AG04450 (cell line): ENCODE measurements at regions not wholly inside any gene's neighbourhood (a gene's known extent, or its start where the extent isn't known, plus 50 kb on each side); places are given as distances from the start of the nearest gene placed in this dataset.

Experiments
- CTCF ChIA-PET: fragments of 300-600, 350-600 bp; formaldehyde crosslinking; extraction: SDS; loops from one replicate; lab custom pipeline; 2022; ENCODE audit warnings: antibody characterized with exemption, inconsistent platforms; lab: Charles Lee
- POLR2A ChIA-PET: fragments of 350-600 bp; formaldehyde crosslinking; extraction: SDS; loops from one replicate; lab custom pipeline; 2021; ENCODE audit warnings: antibody characterized with exemption, inconsistent platforms; lab: Yijun Ruan, JAX
- DNase-seq: peaks from one replicate; pipeline ENCODE4 v3.0.0-alpha.2; 2011; ENCODE audit warnings: low read depth, low spot score
- H3K27ac ChIP-seq: one replicate; pipeline ENCODE4 v1.5.1; 2012; ENCODE audit warnings: low read depth, low read length, control low read depth
- H3K27me3 ChIP-seq: one replicate; pipeline ENCODE4 v1.6.0; 2012; ENCODE audit warnings: low read length; ENCODE audit not compliant: control insufficient read depth, insufficient read depth
- H3K4me3 ChIP-seq: 2 replicates; pipeline ENCODE4 v1.5.1; 2011; ENCODE audit warnings: mild to moderate bottlenecking, low read depth, low read length, control low read depth
- H3K9me3 ChIP-seq: 2 replicates; pipeline ENCODE4 v1.5.1; 2012; ENCODE audit warnings: low read length; ENCODE audit not compliant: control insufficient read depth, insufficient read depth
- TF ChIP-seq, protein P1 (sequence below): IDR thresholded peaks from 2 replicates; pipeline ENCODE4 v1.5.1; 2011; ENCODE audit warnings: low read depth, low read length, control low read depth, inconsistent platforms

DNA sequence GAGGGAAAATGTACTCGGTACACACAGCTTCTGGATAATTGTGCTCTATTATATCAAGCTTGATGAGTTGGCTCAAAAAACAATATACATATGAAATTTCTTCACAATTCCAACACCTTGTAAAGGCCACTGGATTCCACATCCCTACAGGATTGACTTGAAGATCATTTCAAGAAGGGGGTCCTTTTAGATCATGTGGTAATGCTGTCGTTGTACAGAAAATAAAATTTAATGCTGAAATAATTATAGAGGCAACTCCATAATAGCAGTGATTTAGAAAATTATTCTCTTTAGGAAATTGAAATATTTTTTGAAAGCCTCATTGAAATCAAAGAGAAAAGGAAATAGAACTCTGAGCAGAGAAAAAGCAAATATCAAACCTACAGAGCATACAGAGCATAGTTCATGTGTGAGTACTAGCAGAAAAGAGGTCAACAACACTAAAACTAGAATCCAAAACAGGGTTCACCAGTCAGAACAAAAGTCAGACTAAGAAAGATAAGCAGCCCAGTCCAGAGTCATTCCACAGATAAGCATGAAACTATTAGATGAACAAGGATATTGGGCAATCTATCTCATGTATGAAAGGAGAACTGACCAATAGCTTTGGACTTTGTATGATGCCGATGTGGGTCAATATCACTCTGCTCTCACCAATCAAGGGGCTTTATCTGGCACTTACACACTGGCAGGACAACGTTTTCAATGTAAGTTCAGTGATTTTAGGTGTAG lies 79.5 kb upstream of the PALMD start:
- ChIA-PET CTCF (no interaction called here), POLR2A (no interaction called here)
- TF ChIP-seq, protein P1, sequence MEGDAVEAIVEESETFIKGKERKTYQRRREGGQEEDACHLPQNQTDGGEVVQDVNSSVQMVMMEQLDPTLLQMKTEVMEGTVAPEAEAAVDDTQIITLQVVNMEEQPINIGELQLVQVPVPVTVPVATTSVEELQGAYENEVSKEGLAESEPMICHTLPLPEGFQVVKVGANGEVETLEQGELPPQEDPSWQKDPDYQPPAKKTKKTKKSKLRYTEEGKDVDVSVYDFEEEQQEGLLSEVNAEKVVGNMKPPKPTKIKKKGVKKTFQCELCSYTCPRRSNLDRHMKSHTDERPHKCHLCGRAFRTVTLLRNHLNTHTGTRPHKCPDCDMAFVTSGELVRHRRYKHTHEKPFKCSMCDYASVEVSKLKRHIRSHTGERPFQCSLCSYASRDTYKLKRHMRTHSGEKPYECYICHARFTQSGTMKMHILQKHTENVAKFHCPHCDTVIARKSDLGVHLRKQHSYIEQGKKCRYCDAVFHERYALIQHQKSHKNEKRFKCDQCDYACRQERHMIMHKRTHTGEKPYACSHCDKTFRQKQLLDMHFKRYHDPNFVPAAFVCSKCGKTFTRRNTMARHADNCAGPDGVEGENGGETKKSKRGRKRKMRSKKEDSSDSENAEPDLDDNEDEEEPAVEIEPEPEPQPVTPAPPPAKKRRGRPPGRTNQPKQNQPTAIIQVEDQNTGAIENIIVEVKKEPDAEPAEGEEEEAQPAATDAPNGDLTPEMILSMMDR, result no peak
- no peak for DNase-seq
- Histone ChIP-seq H3K27me3 (no peaks in the 10 kb centered on the region), H3K4me3 (no peak overlapping the region), H3K9me3 (no peaks in the 10 kb centered on the region), H3K27ac (no peak overlapping the region)

DNA sequence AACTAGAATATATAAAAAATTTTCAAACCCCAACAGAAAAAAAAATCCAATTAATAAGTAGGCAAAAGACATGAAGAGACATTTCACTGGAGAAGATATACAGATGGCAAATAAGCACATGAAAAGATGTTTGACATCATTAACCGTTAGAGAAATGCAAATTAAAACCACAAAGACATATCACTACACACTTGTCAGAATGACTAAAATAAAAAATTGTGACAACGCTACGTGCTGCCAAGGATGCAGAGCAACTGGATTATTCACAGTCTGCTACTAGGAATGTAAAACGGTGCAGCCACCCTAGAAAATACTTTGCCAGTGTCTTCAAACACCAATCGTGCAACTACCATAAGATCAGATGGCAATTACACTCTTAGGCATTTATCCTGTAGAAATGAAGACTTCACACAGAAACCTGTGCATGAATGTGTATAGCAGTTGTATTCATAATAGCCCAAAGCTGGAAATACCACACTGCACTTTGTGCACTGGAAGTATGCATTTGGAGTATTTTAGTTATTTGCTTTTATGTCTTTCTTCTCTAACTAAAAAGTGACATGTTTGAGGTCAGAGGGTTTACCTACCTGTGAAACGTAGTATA lies 75.3 kb upstream of the PALMD start:
- DNase-seq, result no peak
- TF ChIP-seq, protein P1, result no peak
- H3K9me3 ChIP-seq, result no peaks in the 10 kb centered on the region
- CTCF ChIA-PET, result no interaction called here
- H3K27ac ChIP-seq, result no peak overlapping the region
- H3K27me3 ChIP-seq, result no peaks in the 10 kb centered on the region
- POLR2A ChIA-PET, result no interaction called here
- H3K4me3 ChIP-seq, result no peak overlapping the region

DNA sequence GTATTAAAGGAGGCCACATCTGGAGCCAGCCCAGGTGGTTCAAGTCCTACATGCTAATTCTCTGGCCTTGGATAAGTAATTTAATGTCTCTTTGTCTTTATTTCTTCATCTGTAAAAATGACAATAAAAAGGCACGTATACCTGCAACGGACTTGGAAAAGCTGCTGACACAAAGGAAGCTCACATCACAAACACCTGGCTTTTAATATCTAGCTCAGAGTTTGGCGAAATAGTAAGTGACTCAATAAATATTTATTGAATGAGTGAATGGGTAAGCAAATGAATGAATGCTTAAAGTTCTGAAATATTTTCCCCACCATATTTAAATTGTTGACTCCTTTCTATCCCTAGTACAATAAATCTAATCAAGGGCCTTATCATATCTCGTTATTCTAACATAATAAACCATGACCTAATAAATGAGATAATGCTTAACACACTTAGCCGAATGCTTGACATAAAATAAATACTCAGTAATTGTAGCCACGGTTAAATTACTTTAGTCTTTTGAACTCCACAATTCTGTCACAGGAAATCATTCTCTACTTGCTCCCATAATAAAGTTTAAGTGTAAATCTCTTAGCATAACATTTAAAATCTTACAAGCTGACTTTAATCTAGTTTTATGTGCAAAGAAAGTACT lies 74.7 kb upstream of the PALMD start:
- ChIA-PET CTCF (no interaction called here), POLR2A (no interaction called here)
- DNase-seq, result no peak
- Histone ChIP-seq H3K27ac (no peak overlapping the region), H3K9me3 (no peaks in the 10 kb centered on the region), H3K27me3 (no peaks in the 10 kb centered on the region), H3K4me3 (no peak overlapping the region)
- TF ChIP-seq, protein P1, result no peak

DNA sequence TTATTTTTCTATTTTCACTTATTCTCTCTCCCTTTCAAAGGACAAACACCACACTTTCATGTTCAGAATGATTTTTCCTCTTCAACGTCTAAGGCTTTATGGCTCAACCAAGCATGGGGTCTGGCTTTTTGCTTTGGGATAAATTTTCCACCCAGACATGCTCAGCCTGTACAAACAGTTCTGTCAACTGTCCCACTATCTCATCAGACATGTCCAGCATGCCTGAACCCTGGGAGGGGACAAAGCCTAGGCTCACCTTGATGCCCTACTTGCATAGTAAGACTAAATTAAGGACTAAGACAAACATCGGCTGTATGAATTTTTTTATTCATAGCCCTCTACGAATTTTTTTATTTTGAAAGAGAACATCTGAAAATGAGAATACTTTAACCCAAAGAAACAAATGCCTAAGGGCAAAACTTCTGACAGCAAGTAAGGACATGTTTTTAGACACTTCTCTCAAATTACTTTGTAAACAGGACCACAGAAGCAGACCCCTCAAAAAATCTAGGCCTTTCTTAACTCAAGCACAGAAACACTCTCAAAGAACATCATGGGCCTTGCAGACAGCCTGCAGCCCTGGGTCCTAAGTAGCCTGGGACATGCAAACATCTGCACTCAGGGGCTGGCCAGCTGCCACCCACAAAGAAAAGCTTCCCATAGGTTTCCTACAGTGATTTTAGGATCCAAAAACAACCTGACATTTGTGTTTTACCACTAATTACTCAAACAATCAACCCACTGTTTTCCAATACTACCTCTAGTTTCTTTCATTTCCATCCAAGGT lies 72.3 kb upstream of the PALMD start:
- H3K4me3 ChIP-seq, result no peak overlapping the region
- H3K9me3 ChIP-seq, result no peaks in the 10 kb centered on the region
- H3K27ac ChIP-seq, result no peak overlapping the region
- no peaks in the 10 kb centered on the region for H3K27me3 ChIP-seq
- TF ChIP-seq, protein P1, result no peak
- ChIA-PET POLR2A (no interaction called here), CTCF (no interaction called here)
- no peak for DNase-seq
